Activated CD4-positive, alpha-beta T cell treated with anti-CD3 and anti-CD28 coated beads, Interleukin-2, amount 50 U/mL, for 16 hours (primary cell): ENCODE measurements at regions not wholly inside any gene's neighbourhood (a gene's known extent, or its start where the extent isn't known, plus 50 kb on each side); places are given as distances from the start of the nearest gene placed in this dataset.

Experiments used
- DNase-seq: peaks from one replicate; pipeline ENCODE4 v3.0.0-alpha.2; 2020

DNA sequence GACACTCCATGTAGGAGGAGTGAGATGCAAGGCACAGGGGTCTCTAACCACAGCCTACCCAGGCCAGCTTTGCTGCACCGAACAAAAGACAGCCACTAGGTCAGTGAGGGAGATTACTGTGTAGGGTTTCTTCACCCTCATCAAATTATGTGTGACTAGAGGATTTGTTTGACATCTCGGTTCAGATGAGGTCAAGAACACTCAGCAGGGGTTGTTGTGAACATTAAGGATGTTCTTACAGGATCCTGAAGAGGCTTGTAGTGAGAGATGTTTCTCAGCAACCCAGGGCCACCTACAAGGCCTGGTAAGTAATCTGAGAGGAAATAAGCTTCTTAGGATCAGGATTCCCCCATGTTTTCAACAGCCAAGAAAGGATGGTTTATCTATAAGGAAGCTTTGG, 202.1 kb downstream of the NXPE2 start:
- DNase-seq = no peak

GRCh38 chr11:114883472-114883871, 205.1 kb downstream of the NXPE2 start:
- no peak for DNase-seq

- DNase-seq = no peak
These were observed 208.4 kb downstream of the NXPE2 start for GRCh38 chr11:114886644-114887265.

DNA sequence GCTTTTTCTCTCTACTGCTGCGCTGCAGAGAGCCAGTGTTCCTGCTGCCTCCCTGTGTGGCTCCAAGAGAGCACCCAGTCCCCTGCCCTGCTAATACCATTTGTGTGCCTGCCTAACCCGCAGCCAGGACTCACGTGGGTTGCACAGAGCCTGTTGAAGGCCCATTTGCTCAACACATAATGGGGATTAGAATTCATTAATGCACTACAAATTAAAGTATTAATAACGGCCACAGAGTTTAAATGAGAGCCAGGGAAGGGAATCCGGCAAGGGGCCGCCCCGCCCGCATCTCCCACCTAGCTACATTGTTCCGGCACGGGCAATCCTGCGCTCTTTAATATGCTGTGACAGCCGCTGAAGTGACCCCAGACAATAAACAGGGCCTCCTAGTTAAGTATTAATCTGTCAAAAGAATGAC, 211.3 kb downstream of the NXPE2 start:
- no peak for DNase-seq

GRCh38 chr11:114890038-114890437, 211.7 kb downstream of the NXPE2 start:
- no peak for DNase-seq

DNA sequence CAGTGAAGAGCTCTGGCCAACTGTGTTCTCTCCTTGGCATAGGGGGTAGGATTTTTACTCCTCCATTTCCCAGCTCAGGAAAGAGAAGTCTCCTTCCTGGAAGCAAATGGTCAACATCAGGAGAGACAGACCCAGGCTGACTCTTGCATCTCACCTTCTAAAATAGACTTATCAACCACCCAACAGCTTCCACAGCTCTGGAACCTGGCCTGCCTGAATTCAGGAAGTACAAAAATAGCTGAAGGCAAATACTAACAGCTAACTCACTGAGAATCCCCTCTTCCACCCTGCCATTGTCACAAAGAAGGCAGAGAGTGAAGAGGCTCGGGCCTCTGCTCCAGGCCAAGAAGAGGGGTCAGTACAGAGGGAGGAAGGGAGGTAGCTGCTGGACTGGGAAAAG, 213.6 kb downstream of the NXPE2 start:
- no peak for DNase-seq

DNA sequence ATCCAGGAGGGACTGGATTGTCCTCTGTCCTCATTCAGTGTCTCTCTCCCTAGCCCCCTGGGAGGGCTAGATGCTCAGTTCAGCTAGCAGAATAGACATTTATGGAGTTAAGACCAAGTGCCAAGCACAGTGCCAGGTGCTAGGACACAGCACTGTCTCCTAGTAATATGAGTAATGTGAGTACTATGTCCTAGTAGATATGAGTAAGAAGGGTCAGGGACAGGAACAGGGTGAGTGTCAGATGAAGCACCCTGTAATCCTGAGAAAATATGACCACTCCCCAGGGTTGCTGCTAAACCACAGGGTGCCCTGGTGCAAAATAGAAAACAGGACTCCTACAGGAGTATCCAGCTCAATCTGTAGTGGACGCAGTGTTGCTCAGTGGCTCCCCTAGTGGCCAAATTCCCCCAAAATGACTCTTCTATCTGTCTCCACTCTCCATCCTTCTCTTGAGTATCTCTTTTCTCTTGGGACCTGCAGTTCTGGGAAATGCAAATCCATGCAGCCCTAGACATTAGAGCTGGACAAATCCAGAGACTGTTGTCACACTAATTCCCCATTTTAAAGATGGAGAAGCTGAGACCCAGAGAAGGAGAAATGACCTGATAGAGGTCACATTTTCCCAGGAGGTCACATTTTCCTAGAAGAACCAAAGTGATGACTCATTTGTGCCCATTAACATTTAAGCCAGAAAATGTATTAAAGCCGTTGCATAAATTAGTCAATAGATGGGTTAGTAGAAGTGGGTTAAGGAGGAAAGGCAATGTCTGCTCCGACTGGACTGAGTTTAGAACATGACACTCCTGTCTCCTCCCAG, 214.3 kb downstream of the NXPE2 start:
- peak; percentile 1 for DNase-seq

GRCh38 chr11:114893329-114893728, 215.0 kb downstream of the NXPE2 start:
- no peak for DNase-seq

GRCh38 chr11:114896594-114896993, 218.3 kb downstream of the NXPE2 start:
- DNase-seq = no peak

GRCh38 chr11:114909866-114910265, 231.5 kb downstream of the NXPE2 start:
- no peak for DNase-seq

GRCh38 chr11:114912826-114913225, 234.5 kb downstream of the NXPE2 start:
- DNase-seq = no peak

DNA sequence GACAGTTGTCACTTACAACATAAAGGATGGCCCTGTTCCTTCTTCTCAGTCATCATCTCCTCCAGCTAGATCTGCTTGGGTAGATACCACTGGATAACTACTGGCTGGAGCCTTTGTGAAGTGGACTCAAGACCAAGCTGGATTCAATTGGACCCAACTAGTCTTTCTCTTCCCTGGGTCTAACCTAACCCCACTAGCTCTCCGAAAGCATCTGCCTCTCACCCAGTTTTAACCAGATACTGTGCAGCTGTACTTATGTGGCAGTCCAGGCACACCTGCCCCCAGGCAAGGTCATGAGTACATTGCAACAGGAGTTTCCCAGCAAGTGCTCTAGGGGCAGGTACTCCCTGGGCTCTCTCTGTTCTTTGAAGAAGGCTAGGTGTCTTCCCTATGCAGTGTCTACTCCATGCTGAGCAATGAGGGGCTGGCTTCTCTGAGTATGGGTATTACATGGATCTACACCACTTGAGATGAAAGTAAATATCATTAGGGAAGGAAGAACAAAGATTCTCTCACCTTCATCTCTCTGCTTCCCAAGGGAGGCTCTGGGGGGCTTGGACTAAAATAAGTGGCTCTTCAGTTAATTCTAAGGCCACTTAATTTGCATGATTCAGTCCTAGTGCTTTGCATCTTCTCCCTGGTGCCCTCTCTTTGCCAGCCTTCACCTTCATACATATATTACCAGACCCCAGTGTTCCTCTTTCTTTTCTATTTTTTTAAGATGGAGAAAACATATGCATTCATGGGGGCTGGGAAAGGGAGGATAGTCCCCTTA, 236.1 kb downstream of the NXPE2 start:
- no peak for DNase-seq

- no peak for DNase-seq
These were observed 237.8 kb downstream of the NXPE2 start for GRCh38 chr11:114915871-114916805.

DNA sequence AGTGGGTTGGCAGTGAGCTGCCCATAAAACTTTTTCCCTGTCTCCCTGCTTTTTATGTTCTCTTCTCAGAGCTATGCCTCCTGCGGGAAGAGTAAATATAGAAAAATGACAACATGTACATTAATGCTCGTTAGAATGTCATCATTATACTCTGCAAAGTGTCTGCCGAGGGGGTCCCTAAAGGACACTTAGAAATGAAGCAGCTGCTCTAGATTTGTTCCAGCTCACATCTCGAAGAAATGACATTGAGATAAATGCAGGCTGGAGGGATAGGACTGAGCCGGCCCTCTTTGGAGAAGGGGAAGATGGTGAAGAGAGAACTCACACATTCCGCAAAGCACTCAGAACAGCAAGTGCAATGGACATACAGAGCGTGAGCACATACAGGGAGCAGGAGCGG, 240.0 kb downstream of the NXPE2 start:
- no peak for DNase-seq

DNA sequence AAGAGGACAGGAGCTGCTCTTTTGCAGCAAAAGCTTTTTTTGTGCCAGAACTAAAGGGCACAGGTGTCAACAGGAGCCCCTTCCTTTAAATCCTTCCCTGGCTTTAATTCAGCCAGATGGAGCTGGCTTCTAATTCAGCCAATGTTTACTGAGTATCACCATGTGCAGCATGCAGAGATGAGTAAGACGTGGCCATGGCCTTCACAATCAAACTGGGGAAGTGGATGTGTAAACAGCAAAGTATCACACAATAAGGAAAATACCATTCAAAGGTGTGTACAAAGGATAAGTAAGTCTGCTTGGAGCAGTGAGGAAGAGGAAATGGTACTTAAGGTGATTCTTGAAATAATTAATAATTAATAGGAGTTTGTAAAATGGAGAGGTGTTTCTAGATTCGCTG, 243.4 kb downstream of the NXPE2 start:
- no peak for DNase-seq

GRCh38 chr11:114924042-114924441, 245.7 kb downstream of the NXPE2 start:
- DNase-seq = no peak

DNA sequence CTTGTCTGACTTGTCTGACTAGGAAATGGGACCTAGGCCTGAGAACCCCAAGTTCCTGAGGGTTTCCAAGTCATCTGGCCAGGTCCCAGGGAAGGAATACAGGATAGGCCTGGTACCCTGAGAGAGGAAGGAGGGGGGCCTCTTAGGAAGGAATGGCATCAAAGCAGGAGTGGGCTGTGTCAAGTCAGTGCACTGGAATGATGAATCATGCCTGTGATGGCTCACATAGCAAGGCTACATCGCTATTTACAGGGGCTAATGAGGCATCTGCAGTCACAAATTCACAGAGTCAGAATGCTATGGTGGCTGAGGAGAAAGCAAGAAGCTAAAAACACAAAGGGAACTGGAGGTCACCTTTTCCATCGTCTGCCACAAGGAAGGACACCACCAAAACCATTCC, 247.3 kb downstream of the NXPE2 start:
- DNase-seq = no peak

DNA sequence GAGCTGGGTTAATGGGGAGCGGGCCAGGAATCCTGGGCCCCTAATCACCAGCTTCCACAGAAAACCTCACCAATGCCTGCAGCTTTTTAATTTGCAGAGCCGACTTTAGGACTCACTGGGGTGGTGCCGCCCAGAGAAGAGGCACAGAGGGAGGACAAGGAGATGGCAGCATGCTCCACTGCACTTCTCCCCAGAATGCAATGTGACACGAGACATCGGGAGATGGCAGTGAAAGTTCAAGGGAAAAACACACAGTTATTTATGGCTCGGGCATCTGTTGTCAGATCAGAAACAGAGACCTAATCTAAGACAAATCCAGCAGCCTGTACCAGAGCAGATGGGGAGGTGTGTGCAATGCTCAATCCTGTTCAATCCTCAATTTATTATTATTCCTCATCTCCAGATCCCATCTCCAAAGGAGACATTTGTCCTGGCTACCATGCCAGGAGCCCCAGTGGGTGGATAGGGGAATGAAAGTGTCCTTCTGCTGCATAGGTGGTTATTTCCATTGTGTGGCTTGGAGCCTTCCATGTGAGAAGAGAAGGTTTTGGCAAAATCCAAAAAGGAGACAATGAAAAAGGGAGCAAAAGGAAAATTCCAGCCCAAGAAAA, 250.0 kb downstream of the NXPE2 start:
- no peak for DNase-seq

- no peak for DNase-seq
These were observed 251.1 kb downstream of the NXPE2 start for GRCh38 chr11:114929351-114930000.

DNA sequence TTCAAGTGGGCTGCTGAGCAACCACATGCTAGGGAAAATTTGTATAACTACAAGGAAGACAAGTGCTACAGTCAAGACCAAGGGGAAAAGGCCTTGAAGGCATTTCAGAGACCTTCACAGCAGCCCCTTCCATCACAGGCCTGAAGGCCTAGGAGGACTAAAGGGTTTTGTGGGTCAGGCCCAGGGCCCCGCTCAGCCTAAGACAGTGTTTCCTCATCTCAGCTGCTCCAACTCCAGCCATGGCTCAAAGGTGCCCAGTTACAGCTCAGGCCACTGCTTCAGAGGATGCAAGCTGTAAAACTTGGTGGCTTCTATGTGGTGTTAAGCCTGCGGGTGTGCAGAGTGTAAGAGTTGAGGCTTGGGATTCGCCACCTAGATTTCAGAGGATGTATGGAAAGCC, 260.5 kb downstream of the NXPE2 start:
- no peak for DNase-seq

- no peak for DNase-seq
These were observed 263.9 kb downstream of the NXPE2 start for GRCh38 chr11:114942207-114942606.
